AG04450 (cell line): ENCODE measurements at regions not wholly inside any gene's neighbourhood (a gene's known extent, or its start where the extent isn't known, plus 50 kb on each side); places are given as distances from the start of the nearest gene placed in this dataset.

ENCODE experiments used
- CTCF ChIA-PET: fragments of 300-600, 350-600 bp; formaldehyde crosslinking; extraction: SDS; loops from one replicate; lab custom pipeline; 2022; ENCODE audit warnings: antibody characterized with exemption, inconsistent platforms; lab: Charles Lee
- POLR2A ChIA-PET: fragments of 350-600 bp; formaldehyde crosslinking; extraction: SDS; loops from one replicate; lab custom pipeline; 2021; ENCODE audit warnings: antibody characterized with exemption, inconsistent platforms; lab: Yijun Ruan, JAX
- DNase-seq: peaks from one replicate; pipeline ENCODE4 v3.0.0-alpha.2; 2011; ENCODE audit warnings: low read depth, low spot score
- H3K27ac ChIP-seq: one replicate; pipeline ENCODE4 v1.5.1; 2012; ENCODE audit warnings: low read depth, low read length, control low read depth
- H3K27me3 ChIP-seq: one replicate; pipeline ENCODE4 v1.6.0; 2012; ENCODE audit warnings: low read length; ENCODE audit not compliant: control insufficient read depth, insufficient read depth
- H3K4me3 ChIP-seq: 2 replicates; pipeline ENCODE4 v1.5.1; 2011; ENCODE audit warnings: mild to moderate bottlenecking, low read depth, low read length, control low read depth
- H3K9me3 ChIP-seq: 2 replicates; pipeline ENCODE4 v1.5.1; 2012; ENCODE audit warnings: low read length; ENCODE audit not compliant: control insufficient read depth, insufficient read depth
- TF ChIP-seq, protein P1 (sequence below): IDR thresholded peaks from 2 replicates; pipeline ENCODE4 v1.5.1; 2011; ENCODE audit warnings: low read depth, low read length, control low read depth, inconsistent platforms

DNA sequence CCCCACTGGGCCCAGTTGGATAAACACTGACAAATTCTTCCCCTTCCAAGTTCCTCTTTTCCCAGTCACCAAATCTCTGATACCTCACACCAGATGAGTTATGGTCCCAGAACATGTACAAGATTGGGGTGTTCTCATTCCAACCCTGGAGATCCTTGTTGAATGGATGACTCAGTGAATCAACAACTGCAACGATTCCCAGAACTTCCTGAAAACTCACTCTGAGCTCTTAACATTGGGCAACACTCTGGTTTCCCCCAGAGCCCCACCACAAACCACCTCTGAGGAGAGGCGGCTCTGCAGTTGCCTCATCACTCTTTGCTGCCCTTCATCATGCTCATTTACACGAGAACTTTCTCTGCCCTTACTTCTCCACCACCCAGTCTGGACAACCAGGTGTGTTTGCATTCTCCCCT lies 115.2 kb downstream of the MRPL14 start:
- TF ChIP-seq, protein P1, sequence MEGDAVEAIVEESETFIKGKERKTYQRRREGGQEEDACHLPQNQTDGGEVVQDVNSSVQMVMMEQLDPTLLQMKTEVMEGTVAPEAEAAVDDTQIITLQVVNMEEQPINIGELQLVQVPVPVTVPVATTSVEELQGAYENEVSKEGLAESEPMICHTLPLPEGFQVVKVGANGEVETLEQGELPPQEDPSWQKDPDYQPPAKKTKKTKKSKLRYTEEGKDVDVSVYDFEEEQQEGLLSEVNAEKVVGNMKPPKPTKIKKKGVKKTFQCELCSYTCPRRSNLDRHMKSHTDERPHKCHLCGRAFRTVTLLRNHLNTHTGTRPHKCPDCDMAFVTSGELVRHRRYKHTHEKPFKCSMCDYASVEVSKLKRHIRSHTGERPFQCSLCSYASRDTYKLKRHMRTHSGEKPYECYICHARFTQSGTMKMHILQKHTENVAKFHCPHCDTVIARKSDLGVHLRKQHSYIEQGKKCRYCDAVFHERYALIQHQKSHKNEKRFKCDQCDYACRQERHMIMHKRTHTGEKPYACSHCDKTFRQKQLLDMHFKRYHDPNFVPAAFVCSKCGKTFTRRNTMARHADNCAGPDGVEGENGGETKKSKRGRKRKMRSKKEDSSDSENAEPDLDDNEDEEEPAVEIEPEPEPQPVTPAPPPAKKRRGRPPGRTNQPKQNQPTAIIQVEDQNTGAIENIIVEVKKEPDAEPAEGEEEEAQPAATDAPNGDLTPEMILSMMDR, result no peak
- H3K27ac ChIP-seq, result peak overlapping the region; percentile 93
- POLR2A ChIA-PET, result interaction anchor here (2.2 to 3.0 kb wide), 2 partner anchors 31 to 60 kb away, joined by 9 to 14 read pairs; no protein-coding TSS in a partner anchor
- peak; percentile 82 for DNase-seq
- H3K27me3 ChIP-seq, result no peaks in the 10 kb centered on the region
- peaks cover 15% of the 10 kb centered on the region for H3K9me3 ChIP-seq
- no peak overlapping the region for H3K4me3 ChIP-seq
- CTCF ChIA-PET, result no interaction called here

DNA sequence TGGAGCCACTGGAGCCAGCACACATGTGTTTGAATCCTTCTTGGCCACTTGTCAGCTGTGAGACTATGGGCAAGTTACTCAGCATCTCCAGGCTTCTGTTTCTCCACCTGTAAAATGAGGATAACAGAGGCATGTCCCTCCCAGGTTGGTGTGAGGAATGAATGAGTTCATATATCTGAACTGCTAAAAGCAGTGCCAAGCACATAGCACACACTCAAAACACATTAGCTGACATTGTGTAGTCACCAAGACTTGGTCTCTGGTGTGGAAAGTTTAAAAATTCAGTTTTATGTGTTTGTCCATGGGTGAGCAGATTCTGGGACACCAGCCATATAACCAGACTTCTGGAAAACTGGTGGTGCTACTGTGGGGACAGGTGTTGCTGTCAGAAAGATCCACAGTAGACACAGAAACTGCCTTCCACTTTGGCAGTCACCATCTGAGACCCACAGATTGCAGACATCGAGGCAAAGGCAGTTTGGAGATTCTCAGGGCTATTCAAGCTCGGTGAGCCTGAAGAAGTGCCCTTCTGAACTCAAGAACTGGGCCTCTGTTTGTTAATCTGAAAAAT lies 115.8 kb downstream of the MRPL14 start:
- peak overlapping the region; percentile 93 for H3K27ac ChIP-seq
- DNase-seq, result no peak
- no peaks in the 10 kb centered on the region for H3K27me3 ChIP-seq
- POLR2A ChIA-PET, result interaction anchor here (0.6 to 3.0 kb wide), 13 partner anchors 18 to 239 kb away, joined by 3 to 14 read pairs (median 4); no protein-coding TSS in a partner anchor
- H3K9me3 ChIP-seq, result peaks cover 12% of the 10 kb centered on the region
- CTCF ChIA-PET, result interaction anchor here (0.9 kb wide), 1 partner anchor 63 kb away, joined by 3 read pairs; no protein-coding TSS in a partner anchor
- peak overlapping the region; percentile 18; the same call in 1 of the 2 replicates for H3K4me3 ChIP-seq
- TF ChIP-seq, protein P1, result no peak

DNA sequence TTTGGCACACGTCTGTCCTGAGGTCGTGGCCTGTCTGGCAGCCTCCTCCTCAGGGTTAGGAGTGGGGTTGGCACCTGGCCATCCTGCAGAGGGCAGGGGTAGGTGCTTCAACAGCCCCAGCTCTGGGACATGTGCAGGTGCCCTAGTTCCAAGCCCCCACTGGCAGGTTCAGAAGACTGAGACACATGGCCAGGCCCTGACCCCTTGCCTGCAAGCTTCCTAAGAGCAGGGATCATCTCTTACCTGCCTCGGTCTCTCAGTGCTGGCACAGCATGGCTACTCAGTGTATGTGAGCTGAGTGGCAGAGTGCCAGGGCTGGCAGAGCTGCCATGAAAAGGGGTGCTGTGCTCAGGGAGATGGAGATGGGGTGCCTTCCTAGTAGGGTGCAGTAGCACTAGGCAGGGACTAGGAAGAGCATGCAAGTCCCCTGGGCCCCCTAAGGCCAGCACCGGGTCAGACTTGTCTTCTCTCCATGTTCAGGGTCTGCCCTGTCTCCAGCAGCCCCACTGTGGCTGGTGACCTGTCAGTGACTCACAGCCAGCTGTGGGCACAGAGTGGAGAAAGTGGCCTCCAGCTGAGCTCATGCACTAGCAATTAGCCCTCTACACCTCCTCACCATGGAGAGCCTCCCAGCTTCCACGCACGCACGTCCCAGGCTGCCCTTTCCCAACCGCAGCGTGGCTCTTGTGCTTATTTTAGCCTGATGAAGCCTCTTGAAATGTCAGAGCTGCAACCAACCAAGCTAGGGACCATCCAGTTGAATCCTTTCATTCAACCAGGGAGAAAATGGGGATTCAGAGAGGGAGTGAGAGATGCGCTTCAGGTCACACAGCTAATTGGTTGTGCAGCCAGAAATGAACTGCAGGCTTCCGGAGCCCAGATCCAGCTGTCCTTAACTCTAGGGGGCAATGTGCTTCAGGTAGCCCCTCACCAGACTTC lies 116.6 kb downstream of the MRPL14 start:
- peak; percentile 96 for DNase-seq
- Histone ChIP-seq H3K27ac (peak overlapping the region; percentile 93), H3K9me3 (peaks cover 12% of the 10 kb centered on the region), H3K4me3 (peak overlapping the region; percentile 18; the same call in 1 of the 2 replicates), H3K27me3 (no peaks in the 10 kb centered on the region)
- POLR2A ChIA-PET, result interaction anchor here (0.6 to 3.0 kb wide), 14 partner anchors 9 to 238 kb away, joined by 3 to 14 read pairs (median 4); no protein-coding TSS in a partner anchor
- TF ChIP-seq, protein P1, result 0 out of 2 replicates have a peak, but pooled peaks have one; percentile 6
- CTCF ChIA-PET, result interaction anchor here (0.9 to 1.0 kb wide), 2 partner anchors 54 to 64 kb away, joined by 3 read pairs; no protein-coding TSS in a partner anchor

DNA sequence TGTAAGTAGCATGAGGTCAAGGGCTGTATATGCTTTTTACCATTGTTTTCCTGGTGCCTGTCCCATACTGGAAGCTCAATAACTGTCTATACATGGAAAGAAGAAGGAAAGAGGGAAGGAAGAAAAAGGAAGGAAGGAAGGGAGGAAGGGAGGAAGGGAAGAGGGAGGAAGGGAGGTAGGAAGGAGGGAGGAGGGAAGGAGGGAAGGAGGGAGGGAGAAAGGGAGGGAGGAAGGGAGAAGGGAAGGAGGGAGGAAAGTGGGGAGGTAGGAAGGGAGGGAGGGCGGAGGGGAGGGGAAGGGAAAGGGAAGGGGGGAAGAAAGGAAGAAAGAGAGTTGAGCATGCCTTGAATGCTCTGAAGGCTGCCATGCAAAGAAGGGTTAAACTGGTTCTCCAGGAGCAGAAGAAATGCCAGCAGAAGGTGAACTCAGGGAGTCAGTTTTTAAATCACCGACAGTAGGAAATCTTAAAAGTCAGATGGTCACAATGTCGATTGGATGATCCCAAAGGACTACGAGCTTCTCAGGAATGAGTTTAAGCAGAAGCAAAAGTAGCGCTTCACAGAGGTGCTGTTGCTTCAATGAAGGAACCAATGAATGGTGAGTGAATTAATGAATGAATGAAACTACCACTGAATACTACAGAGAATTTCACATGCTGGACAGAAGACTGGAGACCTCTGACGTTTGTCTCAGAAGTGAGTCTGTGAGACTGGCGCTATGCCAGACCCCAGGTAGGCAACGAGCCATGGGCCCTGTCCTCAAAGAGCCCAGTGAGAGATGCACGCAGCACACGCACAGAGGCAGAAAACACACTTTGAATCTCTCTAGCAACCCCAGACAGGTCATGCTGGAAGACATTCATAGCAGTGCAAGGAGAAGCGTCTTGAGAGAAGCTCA lies 117.6 kb downstream of the MRPL14 start:
- Histone ChIP-seq H3K27me3 (no peaks in the 10 kb centered on the region), H3K27ac (no peak overlapping the region), H3K9me3 (peaks cover 12% of the 10 kb centered on the region), H3K4me3 (no peak overlapping the region)
- no peak for DNase-seq
- TF ChIP-seq, protein P1, result no peak
- ChIA-PET POLR2A (interaction anchor here (3.0 kb wide), 1 partner anchor 63 kb away, joined by 14 read pairs; no protein-coding TSS in a partner anchor), CTCF (interaction anchor here (1.0 kb wide), 1 partner anchor 55 kb away, joined by 3 read pairs; no protein-coding TSS in a partner anchor)
